Fibroblast of gingiva (primary cell): ENCODE measurements at regions not wholly inside any gene's neighbourhood (a gene's known extent, or its start where the extent isn't known, plus 50 kb on each side); places are given as distances from the start of the nearest gene placed in this dataset.
"Not testable (repeated sequence)": the region's sequence is repeated elsewhere in the genome, so short reads cannot be mapped to it uniquely, and the experiment has no call there.

Source experiments
- DNase-seq: peaks from one replicate; pipeline ENCODE4 v3.0.0-alpha.2; 2011; ENCODE audit warnings: low read depth

DNA sequence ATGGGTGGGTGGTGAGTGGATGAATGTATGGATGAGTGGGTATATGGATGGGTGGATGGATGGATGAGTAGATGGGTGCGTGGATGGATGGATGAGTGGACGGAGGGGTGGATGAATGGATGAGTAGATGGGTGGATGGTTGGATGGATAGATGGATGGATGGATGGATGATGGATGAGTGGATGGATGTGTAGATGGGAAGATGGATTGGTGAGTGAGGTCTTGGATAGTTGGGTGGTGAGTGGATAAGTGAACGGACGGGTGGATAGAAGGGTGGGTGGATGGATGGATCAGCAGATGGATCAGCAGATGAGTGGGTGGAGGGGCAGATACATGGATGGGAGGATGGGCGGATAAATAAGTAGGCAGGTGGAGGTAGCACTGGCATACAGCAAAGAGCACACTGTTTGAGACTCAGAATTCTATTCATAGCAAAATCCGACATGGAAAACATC is 163.5 kb downstream of the C9orf50 start:
- no peak for DNase-seq

GRCh38 chr9:129456549-129457324 is 164.2 kb downstream of the C9orf50 start:
- no peak for DNase-seq

- no peak for DNase-seq
These were observed 165.5 kb downstream of the C9orf50 start for GRCh38 chr9:129455151-129455995.

GRCh38 chr9:129454467-129455067 is 166.3 kb downstream of the C9orf50 start:
- DNase-seq, result no peak

GRCh38 chr9:129453734-129454133 is 167.2 kb downstream of the C9orf50 start:
- DNase-seq, result no peak

- no peak for DNase-seq
These were observed 169.2 kb downstream of the C9orf50 start for GRCh38 chr9:129451669-129452068.

GRCh38 chr9:129451089-129451656 is 169.7 kb downstream of the C9orf50 start:
- DNase-seq, result no peak

DNA sequence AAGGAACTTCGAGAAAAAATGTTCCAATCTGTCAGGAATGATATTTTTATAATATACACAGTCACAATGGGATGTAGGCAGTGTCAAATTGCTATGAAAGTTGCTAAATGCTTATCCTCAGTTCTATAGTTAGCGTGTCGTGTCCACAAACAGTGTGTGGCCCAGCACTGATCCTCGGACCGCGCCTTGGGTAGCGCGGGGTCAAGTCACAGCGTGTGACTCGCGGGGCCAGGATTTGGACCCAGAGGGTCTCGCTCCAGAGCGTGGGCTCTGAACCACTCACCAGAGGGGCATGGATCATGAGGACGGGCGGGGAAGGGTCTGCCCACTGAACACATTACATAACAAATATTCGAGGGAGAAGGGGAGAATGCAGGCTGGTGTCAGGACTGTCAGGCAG is 171.8 kb downstream of the C9orf50 start:
- no peak for DNase-seq

DNA sequence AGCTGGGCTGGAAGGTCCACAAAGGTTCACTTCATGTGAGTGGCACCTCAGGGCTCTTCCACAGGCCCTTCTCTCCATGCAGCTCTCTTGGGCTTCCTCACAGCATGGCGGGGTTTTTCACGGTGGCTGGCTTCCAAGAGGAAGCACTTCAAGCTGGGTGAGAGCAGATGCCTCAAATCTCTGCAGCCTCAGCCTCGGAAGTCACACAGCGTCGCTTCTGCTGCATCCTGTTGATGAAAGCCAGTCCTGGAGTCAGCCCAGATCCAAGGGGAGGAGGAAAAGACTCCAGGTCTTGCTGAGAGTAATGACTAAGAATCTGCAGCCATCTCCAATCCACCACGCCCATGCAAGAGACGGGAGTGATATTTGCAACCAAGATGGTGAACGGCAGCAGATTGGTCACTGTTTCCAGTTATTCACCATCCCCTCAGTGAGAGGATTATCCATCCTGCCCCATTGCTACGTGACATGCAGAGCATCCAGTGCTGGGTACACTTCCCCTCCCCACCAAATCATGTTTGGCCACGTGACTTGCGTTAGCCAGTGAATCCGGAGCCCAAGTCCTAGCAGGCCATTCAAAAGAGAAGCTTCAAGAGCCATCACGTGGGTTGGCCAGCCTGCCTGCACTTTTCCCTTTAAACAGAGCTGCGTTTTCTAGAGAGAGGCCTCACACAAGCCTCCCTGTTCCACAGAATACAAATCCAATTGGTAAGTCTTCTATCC is 173.9 kb downstream of the C9orf50 start:
- no peak for DNase-seq

GRCh38 chr9:129445794-129446306 is 175.1 kb downstream of the C9orf50 start:
- no peak for DNase-seq

DNA sequence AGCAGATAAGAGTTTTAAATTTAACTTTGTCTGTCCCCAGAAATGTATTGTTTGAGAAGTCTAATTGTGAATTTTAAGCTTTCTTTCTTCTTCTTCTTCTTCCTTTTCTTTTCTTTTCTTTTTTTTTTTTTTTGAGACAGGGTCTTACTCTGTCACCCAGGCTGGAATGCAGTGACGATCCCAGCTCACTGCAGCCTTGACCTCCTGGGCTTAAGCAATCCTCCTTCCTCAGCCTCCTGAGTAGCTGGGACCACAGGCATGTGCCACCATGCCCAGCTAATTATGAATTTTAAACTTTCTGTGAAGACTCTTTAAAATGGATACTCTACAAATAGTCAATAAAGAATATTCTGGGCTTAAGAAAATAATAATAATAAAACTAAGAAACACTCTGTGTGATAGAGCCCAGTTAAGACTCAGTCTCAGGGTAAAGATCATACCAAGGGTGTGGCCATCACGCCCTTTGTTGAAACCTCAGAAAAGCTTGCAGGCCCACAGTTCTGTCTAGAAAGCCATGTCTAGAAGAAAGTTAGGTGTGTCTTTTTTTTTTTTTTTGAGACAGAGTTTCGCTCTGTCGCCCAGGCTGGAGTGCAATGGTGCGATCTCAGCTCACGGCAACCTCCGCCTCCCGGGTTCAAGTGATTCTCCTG is 177.3 kb downstream of the C9orf50 start:
- DNase-seq, result not testable (repeated sequence)

DNA sequence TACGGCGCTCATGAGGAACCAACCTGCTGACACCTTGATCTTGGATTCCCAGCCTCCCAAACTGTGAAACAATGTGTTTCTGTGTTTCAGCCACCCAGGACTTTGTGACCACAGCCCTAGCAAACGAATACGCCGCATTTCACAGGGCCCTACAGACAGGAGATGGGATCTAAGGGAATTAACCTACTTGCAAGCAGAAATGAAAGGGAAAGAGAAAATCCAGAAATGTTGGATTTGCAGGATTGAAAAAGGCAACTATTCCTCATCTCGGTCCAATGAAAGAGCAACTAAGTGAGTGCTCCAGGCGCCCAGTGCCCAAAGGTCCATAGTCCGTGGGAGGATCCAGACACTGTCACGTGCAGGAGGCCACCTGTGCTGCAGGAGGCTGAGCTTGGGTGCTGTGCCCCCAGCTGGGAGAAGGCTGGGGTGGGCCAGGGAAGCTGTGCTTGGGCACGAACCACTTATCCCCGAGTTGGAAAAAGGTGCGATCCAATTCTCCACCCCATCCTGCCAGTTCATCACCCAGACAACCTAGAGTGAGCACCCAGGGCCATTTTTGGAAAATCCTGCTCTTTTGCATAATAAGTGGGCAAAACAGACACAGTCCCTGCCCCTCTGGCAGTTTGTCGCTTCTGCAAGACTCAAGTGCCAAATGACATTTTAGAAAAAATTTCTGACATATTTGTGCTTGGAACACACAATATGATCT is 177.9 kb downstream of the C9orf50 start:
- no peak for DNase-seq

DNA sequence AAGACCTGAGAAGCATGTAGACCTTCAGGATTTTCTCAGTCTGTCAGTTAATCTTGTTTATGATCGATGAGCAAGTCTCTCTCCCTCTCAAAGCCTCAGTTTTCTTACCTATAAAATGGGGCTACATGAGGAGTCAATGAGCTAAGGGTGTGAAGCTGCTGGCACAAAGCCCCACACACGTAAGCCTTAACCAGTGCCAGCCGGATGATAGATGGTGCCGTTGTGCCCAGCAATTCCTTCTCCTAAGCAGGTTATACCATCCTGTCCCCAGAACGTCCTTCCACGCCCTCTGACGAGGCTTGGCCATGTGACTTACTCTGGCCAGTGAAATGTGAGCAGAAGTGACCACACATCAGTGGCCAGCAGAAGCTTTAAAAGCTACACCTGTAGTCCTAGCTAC is 179.0 kb downstream of the C9orf50 start:
- DNase-seq, result no peak

- DNase-seq, result no peak
These were observed 180.3 kb downstream of the C9orf50 start for GRCh38 chr9:129440435-129441186.

GRCh38 chr9:129439242-129439641 is 181.7 kb downstream of the C9orf50 start:
- DNase-seq, result no peak

GRCh38 chr9:129437626-129438323 is 183.1 kb downstream of the C9orf50 start:
- DNase-seq, result no peak

DNA sequence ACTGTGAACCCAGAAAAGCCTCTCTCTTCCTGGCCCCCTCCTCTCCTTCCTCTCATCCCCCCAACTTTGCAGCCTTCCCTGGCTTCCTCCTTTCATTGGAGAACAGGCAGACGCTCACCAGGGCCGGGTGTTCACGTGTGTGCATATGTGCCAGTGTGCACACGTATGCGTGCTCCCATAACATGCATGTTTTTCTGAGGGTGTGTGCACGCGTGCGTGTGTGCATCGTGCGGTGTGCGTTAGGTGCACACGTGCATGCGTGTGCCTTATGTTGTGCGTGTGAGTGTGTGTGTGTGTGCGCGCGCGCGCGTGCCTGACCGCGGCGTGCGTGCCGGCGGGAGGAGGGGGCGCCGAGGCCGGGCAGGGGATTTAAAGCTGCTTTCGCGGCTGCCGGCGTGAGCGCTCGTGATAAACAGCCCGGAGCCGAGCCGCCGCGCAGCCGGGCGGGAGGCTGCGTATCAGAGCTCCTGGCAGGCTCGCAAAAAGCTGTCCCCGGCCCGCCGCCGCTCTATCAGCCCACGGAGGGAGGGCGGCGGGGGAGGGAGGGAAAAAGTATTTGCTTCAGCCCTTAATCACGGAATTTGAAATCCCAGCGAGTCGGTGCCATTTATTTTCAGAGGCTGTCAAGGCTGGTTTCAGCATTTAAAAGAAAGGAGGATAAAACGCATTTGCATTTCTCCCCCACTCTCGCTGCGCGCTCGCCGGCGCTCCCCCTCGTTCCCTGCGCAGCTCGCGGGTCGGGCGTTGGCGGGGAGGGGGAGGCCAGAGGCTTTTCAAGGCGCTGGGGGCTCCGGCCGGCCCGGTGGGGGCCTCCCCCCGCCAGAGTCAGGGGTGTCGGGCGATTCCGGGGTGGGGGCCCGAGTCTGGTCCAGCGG is 183.9 kb downstream of the C9orf50 start:
- peak; percentile 15 for DNase-seq
